ENCODE measurements at regions not wholly inside any gene's neighbourhood (a gene's known extent, or its start where the extent isn't known, plus 50 kb on each side); places are given as distances from the start of the nearest gene placed in this dataset.

DNA sequence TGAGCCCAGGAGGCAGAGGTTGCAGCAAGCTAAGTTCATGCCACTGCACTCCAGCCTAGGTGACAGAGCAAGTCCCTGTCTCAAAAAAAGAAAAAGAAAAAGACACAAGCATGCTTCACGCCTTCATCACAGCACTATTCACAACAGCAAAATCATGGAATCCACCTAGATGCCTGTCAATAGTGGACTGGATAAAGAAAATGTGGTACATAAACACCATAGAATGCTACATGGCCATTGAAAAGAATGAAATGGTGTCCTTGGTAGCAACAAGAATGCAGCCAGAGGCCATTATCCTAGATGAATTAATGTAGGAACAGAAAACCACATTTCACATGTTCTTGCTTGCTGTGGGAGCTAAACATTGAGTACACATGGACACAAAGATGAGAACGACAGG, 392.6 kb downstream of the EIPR1 start:
- no peak overlapping the region for H3K4me3 ChIP-seq (ENCODE audit: low read depth, low read length)
- DNase-seq (ENCODE audit: low read depth), result no peak
- TF ChIP-seq, protein P1, sequence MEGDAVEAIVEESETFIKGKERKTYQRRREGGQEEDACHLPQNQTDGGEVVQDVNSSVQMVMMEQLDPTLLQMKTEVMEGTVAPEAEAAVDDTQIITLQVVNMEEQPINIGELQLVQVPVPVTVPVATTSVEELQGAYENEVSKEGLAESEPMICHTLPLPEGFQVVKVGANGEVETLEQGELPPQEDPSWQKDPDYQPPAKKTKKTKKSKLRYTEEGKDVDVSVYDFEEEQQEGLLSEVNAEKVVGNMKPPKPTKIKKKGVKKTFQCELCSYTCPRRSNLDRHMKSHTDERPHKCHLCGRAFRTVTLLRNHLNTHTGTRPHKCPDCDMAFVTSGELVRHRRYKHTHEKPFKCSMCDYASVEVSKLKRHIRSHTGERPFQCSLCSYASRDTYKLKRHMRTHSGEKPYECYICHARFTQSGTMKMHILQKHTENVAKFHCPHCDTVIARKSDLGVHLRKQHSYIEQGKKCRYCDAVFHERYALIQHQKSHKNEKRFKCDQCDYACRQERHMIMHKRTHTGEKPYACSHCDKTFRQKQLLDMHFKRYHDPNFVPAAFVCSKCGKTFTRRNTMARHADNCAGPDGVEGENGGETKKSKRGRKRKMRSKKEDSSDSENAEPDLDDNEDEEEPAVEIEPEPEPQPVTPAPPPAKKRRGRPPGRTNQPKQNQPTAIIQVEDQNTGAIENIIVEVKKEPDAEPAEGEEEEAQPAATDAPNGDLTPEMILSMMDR (IDR thresholded peaks at IDR 0.05; ENCODE audit: insufficient read depth, low read length), result no peak

DNA sequence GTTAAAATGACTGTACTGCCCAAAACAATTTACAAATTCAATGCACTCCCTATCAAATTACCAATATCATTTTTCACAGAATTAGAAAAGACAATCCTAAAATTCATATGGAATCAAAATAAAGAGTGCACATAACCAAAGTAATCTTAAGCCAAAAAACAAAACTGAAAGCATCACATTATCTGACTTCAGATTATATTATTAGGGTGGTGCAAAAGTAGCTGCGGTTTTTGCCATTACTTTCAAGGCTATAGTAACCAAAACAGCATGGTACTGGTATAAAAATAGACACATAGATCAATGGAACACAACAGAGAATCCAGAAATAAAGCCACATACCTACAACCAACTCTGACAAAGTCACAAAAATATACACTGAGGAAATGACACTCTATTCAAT, 396.6 kb downstream of the EIPR1 start:
- H3K4me3 ChIP-seq (ENCODE audit: low read depth, low read length), result no peak overlapping the region
- no peak for DNase-seq (ENCODE audit: low read depth)
- TF ChIP-seq, protein P1 (IDR thresholded peaks at IDR 0.05; ENCODE audit: insufficient read depth, low read length), result no peak

DNA sequence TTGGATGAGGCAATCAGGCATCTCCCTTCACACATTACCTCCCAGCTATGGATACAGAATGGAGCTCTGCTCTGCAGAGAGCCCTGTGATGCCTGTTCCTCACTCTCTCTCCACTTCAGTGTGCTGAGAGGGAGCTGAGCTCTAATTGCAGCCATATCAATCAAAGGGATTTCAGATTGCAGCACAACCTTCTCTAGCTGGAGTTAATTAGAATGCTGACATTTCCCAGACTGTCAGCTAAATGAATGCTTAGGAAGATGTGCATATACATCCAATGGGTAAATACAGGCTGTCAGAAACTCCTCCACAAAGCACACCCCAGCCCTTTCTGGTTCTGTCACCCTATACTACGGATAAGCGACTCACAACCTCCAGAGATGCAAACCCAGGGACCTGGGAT, 402.6 kb downstream of the EIPR1 start:
- H3K4me3 ChIP-seq (ENCODE audit: low read depth, low read length), result no peak overlapping the region
- no peak for DNase-seq (ENCODE audit: low read depth)
- TF ChIP-seq, protein P1 (IDR thresholded peaks at IDR 0.05; ENCODE audit: insufficient read depth, low read length), result no peak

DNA sequence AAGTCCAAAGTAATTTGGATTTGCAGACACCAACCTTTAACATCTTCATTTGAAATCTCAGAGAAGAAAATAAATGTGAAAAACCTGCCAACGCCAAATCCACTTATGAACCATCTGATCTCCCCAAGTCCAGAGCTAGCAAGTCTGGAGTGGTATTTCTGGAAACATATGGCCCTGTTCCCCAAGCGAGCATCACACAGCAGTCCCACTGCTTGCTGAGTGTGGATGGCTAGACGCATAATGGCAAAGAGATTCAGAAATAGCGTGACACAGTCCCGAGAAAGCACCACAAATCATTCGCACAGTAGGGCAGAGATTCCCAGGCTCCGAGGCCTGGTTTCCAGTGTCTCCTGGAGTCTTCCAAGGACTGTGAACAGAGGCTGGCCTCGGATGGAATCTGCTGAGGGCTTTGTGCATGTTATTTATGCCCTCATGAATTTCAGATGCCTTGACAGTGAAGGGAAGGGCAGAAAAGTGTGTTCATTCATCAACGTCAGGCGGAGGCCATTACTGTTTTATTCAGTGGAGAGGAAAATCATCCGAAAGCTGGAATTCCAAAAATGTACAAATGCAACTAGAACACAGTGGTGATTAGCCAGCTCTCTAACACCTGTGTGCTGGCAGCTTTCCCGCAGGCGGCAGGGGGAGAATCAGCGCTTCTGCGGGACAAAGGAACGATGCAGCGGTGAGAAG, 417.0 kb downstream of the EIPR1 start:
- TF ChIP-seq, protein P1 (IDR thresholded peaks at IDR 0.05; ENCODE audit: insufficient read depth, low read length), result no peak
- no peak overlapping the region for H3K4me3 ChIP-seq (ENCODE audit: low read depth, low read length)
- no peak for DNase-seq (ENCODE audit: low read depth)

DNA sequence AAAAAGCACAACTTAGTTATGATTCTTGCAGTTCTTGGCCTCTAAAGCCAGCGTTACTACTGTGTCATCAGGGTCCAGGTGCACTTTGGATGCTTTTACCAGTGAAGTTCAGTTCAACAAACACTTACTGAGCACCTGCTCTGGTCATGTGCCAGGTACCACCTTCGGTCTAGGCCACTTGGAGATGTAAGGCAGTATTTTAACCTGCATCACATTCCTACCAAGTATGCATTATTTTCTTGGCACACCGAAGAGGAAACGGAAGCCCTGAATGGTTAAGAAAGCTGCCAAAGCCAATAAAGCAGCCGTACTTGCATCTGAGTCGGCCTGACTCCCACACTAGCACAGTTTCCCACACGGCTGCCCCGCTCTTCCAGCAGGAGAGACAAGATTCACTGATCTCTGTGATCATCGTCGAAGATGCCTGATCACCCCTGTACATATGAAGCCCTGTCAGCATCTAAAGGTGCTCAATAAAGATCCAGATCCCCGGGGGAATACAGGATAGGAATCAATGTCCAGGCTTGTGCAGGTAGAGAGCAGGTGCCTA, 427.1 kb downstream of the EIPR1 start:
- H3K4me3 ChIP-seq (ENCODE audit: low read depth, low read length), result no peak overlapping the region
- TF ChIP-seq, protein P1 (IDR thresholded peaks at IDR 0.05; ENCODE audit: insufficient read depth, low read length), result no peak
- no peak for DNase-seq (ENCODE audit: low read depth)

DNA sequence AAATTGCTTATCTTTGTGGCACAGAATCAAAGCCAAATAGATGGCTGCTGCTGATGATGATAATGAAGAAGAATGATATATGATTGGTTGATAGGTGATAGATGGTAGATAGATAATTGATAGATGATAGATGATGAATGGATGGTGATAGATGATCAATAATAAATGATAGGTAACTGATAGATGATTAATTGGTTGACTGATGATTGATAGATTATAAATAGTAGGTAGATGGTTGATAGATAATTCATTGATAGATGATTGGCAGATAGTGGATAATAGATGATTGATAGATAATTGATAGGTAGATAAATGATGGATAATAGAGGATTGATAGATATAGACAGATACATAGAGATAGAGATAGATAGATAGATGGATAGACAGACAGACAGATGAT, 430.2 kb downstream of the EIPR1 start:
- H3K4me3 ChIP-seq (ENCODE audit: low read depth, low read length), result no peak overlapping the region
- no peak for DNase-seq (ENCODE audit: low read depth)
- TF ChIP-seq, protein P1 (IDR thresholded peaks at IDR 0.05; ENCODE audit: insufficient read depth, low read length), result no peak

DNA sequence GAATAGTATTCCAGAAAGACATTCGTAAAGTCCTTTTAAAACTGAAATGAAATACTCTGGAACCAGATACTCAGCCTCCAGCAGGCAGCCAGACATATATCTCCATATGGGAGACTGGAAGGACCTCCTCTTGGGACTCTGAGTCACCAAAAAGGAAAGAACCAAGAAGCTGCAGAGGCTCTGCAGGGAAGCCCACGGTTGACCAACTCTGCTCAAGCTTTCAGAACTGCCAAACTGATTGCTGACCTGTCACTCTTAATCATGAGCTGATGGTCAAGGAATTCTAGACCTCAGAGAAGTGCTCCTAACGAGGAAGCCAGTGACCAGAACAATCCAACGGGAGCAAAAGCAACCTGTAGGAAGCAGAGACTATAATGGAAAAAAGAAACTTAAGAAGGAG, 434.7 kb downstream of the EIPR1 start:
- TF ChIP-seq, protein P1 (IDR thresholded peaks at IDR 0.05; ENCODE audit: insufficient read depth, low read length), result no peak
- H3K4me3 ChIP-seq (ENCODE audit: low read depth, low read length), result no peak overlapping the region
- DNase-seq (ENCODE audit: low read depth), result no peak

Data from fibroblast of the aortic adventitia (primary cell).